HCT116 (cell line): ENCODE measurements at regions not wholly inside any gene's neighbourhood (a gene's known extent, or its start where the extent isn't known, plus 50 kb on each side); places are given as distances from the start of the nearest gene placed in this dataset.

Experiments
- ATAC-seq: fragments of 200-7000 bp; cut with Tn5 transposase; 2 replicates; pipeline ENCODE4 v1.9.1; 2020; ENCODE audit warnings: mild to moderate bottlenecking, moderate library complexity
- BruUV-seq: library from RNA; stranded (reverse); fragments of 400-500 nt; replicated peaks from 2 replicates; lab custom pipeline; 2021; lab: Mats Ljungman, UMichigan
- CTCF ChIA-PET: fragments of 300-600 bp; sonication (Branson Sonifier 250); formaldehyde crosslinking; loops from one replicate; lab custom pipeline; 2021; ENCODE audit warnings: antibody characterized with exemption; lab: Charles Lee
- POLR2A ChIA-PET: fragments of 300-600, 350-600 bp; sonication (Branson Sonifier 250); formaldehyde crosslinking; loops from one replicate; lab custom pipeline; 2021; ENCODE audit warnings: antibody characterized with exemption; lab: Charles Lee
- RAD21 ChIA-PET, 2 experiments: fragments of 300-600 bp; sonication (Branson Sonifier 250); formaldehyde crosslinking; loops; one replicate each; lab custom pipeline; 2023; ENCODE audit warnings: low total read pairs in 2 of 2; ENCODE audit not compliant: uncharacterized antibody in 2 of 2, unreplicated experiment in 2 of 2, low non-redundant PET in 1 of 2; lab: Charles Lee
- DNase-seq: peaks from one replicate; pipeline ENCODE4 v3.0.0-alpha.2; 2010; ENCODE audit warnings: low read depth, low spot score
- H2AFZ ChIP-seq: fragments of 200-600 bp; shearing (Covaris generic), sonication (generic); 2 replicates; pipeline ENCODE4 v1.6.1; 2017; ENCODE audit warnings: low read depth, mixed run types, mixed read lengths, antibody characterized with exemption, low read length; ENCODE audit not compliant: poor library complexity, severe bottlenecking
- H3K27ac ChIP-seq: 2 replicates; pipeline ENCODE4 v1.5.1; 2012; ENCODE audit warnings: low read depth, low read length
- H3K27me3 ChIP-seq: fragments of 200-600 bp; sonication (generic); 2 replicates; pipeline ENCODE4 v1.6.1; 2016; ENCODE audit warnings: mixed run types, low read length, mixed read lengths; ENCODE audit not compliant: insufficient read depth
- H3K36me3 ChIP-seq, 2 experiments: fragments of 200-500 bp in 1 of 2; fragments of 200-600 bp in 1 of 2; sonication (Bioruptor generic) in 1 of 2; sonication (generic) in 1 of 2; 2 replicates each; pipeline versions ENCODE4 v1.5.1 to v1.6.1; 2014 to 2016; ENCODE audit warnings: low read length in 2 of 2, inconsistent platforms in 1 of 2, mixed read lengths in 1 of 2, mixed run types in 1 of 2; ENCODE audit not compliant: insufficient read depth in 2 of 2, control insufficient read depth in 1 of 2
- H3K4me1 ChIP-seq, 2 experiments: fragments of 200-600 bp in 1 of 2; sonication (generic) in 1 of 2; 2 replicates each; pipeline versions ENCODE4 v1.5.1 to v1.6.1; 2012 to 2017; ENCODE audit warnings: low read length in 2 of 2, inconsistent platforms in 1 of 2, mild to moderate bottlenecking in 1 of 2, mixed read lengths in 1 of 2, mixed run types in 1 of 2, moderate library complexity in 1 of 2; ENCODE audit not compliant: insufficient read depth in 2 of 2, control insufficient read depth in 1 of 2
- H3K4me2 ChIP-seq: fragments of 200-600 bp; sonication (generic); 2 replicates; pipeline ENCODE4 v1.6.1; 2017; ENCODE audit warnings: mixed run types, low read length, mixed read lengths
- H3K4me3 ChIP-seq, 2 experiments: fragments of 200-600 bp in 1 of 2; sonication (generic) in 1 of 2; replicated peaks in 1 of 2; 2 replicates each; pipeline ENCODE4 v1.5.1; 2011 to 2016; ENCODE audit warnings: low read length in 2 of 2, control low read depth in 1 of 2, low read depth in 1 of 2, mild to moderate bottlenecking in 1 of 2, mixed read lengths in 1 of 2, mixed run types in 1 of 2
- H3K79me2 ChIP-seq: fragments of 200-600 bp; sonication (generic); 2 replicates; pipeline ENCODE4 v1.6.1; 2017; ENCODE audit warnings: mild to moderate bottlenecking, mixed run types, low read length, moderate library complexity, mixed read lengths; ENCODE audit not compliant: insufficient read depth
- H3K9ac ChIP-seq: fragments of 200-600 bp; sonication (generic); 2 replicates; pipeline ENCODE4 v1.6.1; 2016; ENCODE audit warnings: low read length, mixed read lengths
- H3K9me2 ChIP-seq: fragments of 200-600 bp; sonication (generic), shearing (Covaris generic); 2 replicates; pipeline ENCODE4 v1.6.1; 2017; ENCODE audit warnings: mixed run types, mild to moderate bottlenecking, moderate library complexity; ENCODE audit not compliant: insufficient read depth
- H3K9me3 ChIP-seq, 2 experiments: fragments of 200-500 bp in 1 of 2; fragments of 200-600 bp in 1 of 2; sonication (Bioruptor generic) in 1 of 2; sonication (generic) in 1 of 2; 2 replicates each; pipeline ENCODE4 v1.6.1; 2014 to 2017; ENCODE audit warnings: low read length in 2 of 2, mixed read lengths in 2 of 2, inconsistent platforms in 1 of 2, low read depth in 1 of 2, mild to moderate bottlenecking in 1 of 2, mixed run types in 1 of 2, moderate library complexity in 1 of 2; ENCODE audit not compliant: control insufficient read depth in 1 of 2, insufficient read depth in 1 of 2
- H4K20me1 ChIP-seq: fragments of 200-600 bp; sonication (generic), shearing (Covaris generic); 2 replicates; pipeline ENCODE4 v1.6.1; 2017; ENCODE audit warnings: mixed run types, mild to moderate bottlenecking, moderate library complexity; ENCODE audit not compliant: insufficient read depth
- CBX3 ChIP-seq: IDR thresholded peaks from 2 replicates; pipeline ENCODE4 v1.6.1; 2012; ENCODE audit warnings: low read depth
- CEBPB ChIP-seq: IDR thresholded peaks from 2 replicates; pipeline ENCODE4 v1.6.1; 2012; ENCODE audit warnings: low read depth
- ELF1 ChIP-seq: IDR thresholded peaks from 2 replicates; pipeline ENCODE4 v1.6.1; 2012; ENCODE audit warnings: low read depth, borderline replicate concordance
- EZH2 ChIP-seq: fragments of 200-600 bp; sonication (generic); IDR thresholded peaks from 2 replicates; pipeline ENCODE4 v1.6.1; 2017; ENCODE audit warnings: antibody characterized with exemption, mixed run types
- MAX ChIP-seq: IDR thresholded peaks from 2 replicates; pipeline ENCODE4 v1.6.1; 2012
- RAD21 ChIP-seq: IDR thresholded peaks from 2 replicates; pipeline ENCODE4 v1.6.1; 2012; ENCODE audit warnings: low read depth, mild to moderate bottlenecking
- REST ChIP-seq: IDR thresholded peaks from 2 replicates; pipeline ENCODE4 v1.6.1; 2012; ENCODE audit warnings: low read depth
- YY1 ChIP-seq: IDR thresholded peaks from 2 replicates; pipeline ENCODE4 v1.6.1; 2011; ENCODE audit warnings: low read length, low read depth, moderate library complexity, mild to moderate bottlenecking; ENCODE audit not compliant: insufficient replicate concordance; ENCODE audit errors: extremely low read depth
- ZBTB33 ChIP-seq: IDR thresholded peaks from 2 replicates; pipeline ENCODE4 v1.6.1; 2011; ENCODE audit warnings: mild to moderate bottlenecking, low read length, moderate library complexity; ENCODE audit not compliant: insufficient replicate concordance; ENCODE audit errors: extremely low read depth
- ZFX ChIP-seq: fragments of 450-650 bp; IDR thresholded peaks from 2 replicates; pipeline ENCODE4 v1.6.1; 2017
- intact Hi-C: fragments of 100-400 bp; cut with micrococcal nuclease; formaldehyde crosslinking; loops from 2 replicates; pipeline ENCODE4 v1.10.0; 2022

GRCh38 chr10:59970396-59971368 lies 64.3 kb upstream of the CCDC6 start:
- DNase-seq (no peak), ATAC-seq (no peak)
- H3K4me1 ChIP-seq, result peaks cover 22 to 29% of the 10 kb centered on the region in 2 experiments
- H3K27me3 ChIP-seq, result no peaks in the 10 kb centered on the region
- no peaks in the 10 kb centered on the region for H3K36me3 ChIP-seq
- H4K20me1 ChIP-seq, result no peaks in the 10 kb centered on the region
- H3K27ac ChIP-seq, result no peak overlapping the region
- CTCF ChIA-PET, result no interaction called here
- no peaks in the 10 kb centered on the region for H3K79me2 ChIP-seq
- TF ChIP-seq ZBTB33, result no peak
- no peak for TF ChIP-seq MAX
- no peak for TF ChIP-seq ELF1
- H3K4me2 ChIP-seq, result no peak overlapping the region
- intact Hi-C loops, result no loop called here
- BruUV-seq, result no TSS peak
- no peak overlapping the region for H2AFZ ChIP-seq
- no peaks in the 10 kb centered on the region; a peak in 1 of 4 replicates for H3K9me3 ChIP-seq
- no peak overlapping the region for H3K9ac ChIP-seq
- RAD21 ChIA-PET, result no interaction called here
- no peak overlapping the region for H3K4me3 ChIP-seq
- POLR2A ChIA-PET, result no interaction called here
- H3K9me2 ChIP-seq, result no peaks in the 10 kb centered on the region; the same call in 1 of the 2 replicates

- no peak for ATAC-seq
- Histone ChIP-seq H3K9me2 (no peaks in the 10 kb centered on the region; the same call in 1 of the 2 replicates), H3K27ac (no peak overlapping the region), H3K27me3 (no peaks in the 10 kb centered on the region), H3K4me1 (peaks cover 34 to 43% of the 10 kb centered on the region in 2 experiments), H3K4me2 (no peak overlapping the region), H2AFZ (no peak overlapping the region), H4K20me1 (no peaks in the 10 kb centered on the region), H3K4me3 (no peak overlapping the region), H3K36me3 (no peaks in the 10 kb centered on the region), H3K9ac (no peak overlapping the region), H3K9me3 (no peaks in the 10 kb centered on the region), H3K79me2 (no peaks in the 10 kb centered on the region)
- CTCF ChIA-PET, result no interaction called here
- intact Hi-C loops, result loop anchor here (5.0 kb wide), 1 partner anchor 61 kb away; the partner anchor contains the start of gene CCDC6
- no peak for TF ChIP-seq ZFX
- no peak for TF ChIP-seq CBX3
- no peak for TF ChIP-seq YY1
- no peak for TF ChIP-seq ELF1
- no peak for TF ChIP-seq RAD21
- TF ChIP-seq CEBPB, result no peak
- TF ChIP-seq EZH2, result no peak
- TF ChIP-seq REST, result no peak
- no TSS peak for BruUV-seq
- RAD21 ChIA-PET, result no interaction called here
- POLR2A ChIA-PET, result interaction anchor here (1.0 kb wide), 1 partner anchor 62 kb away, joined by 3 read pairs; the partner anchor contains the start of gene CCDC6
- DNase-seq, result no peak
These were observed 62.3 kb upstream of the CCDC6 start for GRCh38 chr10:59968705-59969104.
